WTC11 (cell line): ENCODE measurements at regions not wholly inside any gene's neighbourhood (a gene's known extent, or its start where the extent isn't known, plus 50 kb on each side); places are given as distances from the start of the nearest gene placed in this dataset.

Experiments
- CTCF ChIP-seq: fragments of 200-600 bp; IDR thresholded peaks from 2 replicates; pipeline ENCODE4 v1.8.0; 2022; ENCODE audit warnings: antibody characterized with exemption
- ELF4 ChIP-seq: sonication (generic); formaldehyde crosslinking; IDR thresholded peaks from 2 replicates; pipeline ENCODE4 v1.8.1; 2022; ENCODE audit warnings: low read depth, mild to moderate bottlenecking, moderate library complexity, missing genetic modification reagents
- GRHL2 ChIP-seq: fragments of 250-450 bp; sonication (Bioruptor Pico); IDR thresholded peaks from 2 replicates; pipeline ENCODE4 v1.8.0; 2022; ENCODE audit warnings: mild to moderate bottlenecking, moderate library complexity; ENCODE audit not compliant: insufficient replicate concordance, severe bottlenecking
- IRF1 ChIP-seq: sonication (generic); formaldehyde crosslinking; IDR thresholded peaks from 2 replicates; pipeline ENCODE4 v1.8.0; 2023; ENCODE audit warnings: missing genetic modification reagents
- NR1H2 ChIP-seq: sonication (generic); formaldehyde crosslinking; IDR thresholded peaks from 2 replicates; pipeline ENCODE4 v1.9.0; 2021; ENCODE audit warnings: mild to moderate bottlenecking, moderate library complexity, missing genetic modification reagents
- SP1 ChIP-seq: sonication (generic); formaldehyde crosslinking; conservative IDR thresholded peaks from 2 replicates; pipeline ENCODE4 v1.8.1; 2022; ENCODE audit warnings: missing genetic modification reagents
- USF1 ChIP-seq: sonication (generic); formaldehyde crosslinking; IDR thresholded peaks from 2 replicates; pipeline ENCODE4 v1.8.0; 2022; ENCODE audit warnings: mild to moderate bottlenecking, missing genetic modification reagents

GRCh38 chr16:86371083-86371803 lies 139.1 kb upstream of the FOXF1 start:
- TF ChIP-seq CTCF: no peak
- no peak for TF ChIP-seq GRHL2
- no peak for TF ChIP-seq USF1
- no peak for TF ChIP-seq IRF1 (CRISPR knock-in tag)
- no peak for TF ChIP-seq ELF4 (CRISPR knock-in tag)
- TF ChIP-seq NR1H2 (CRISPR knock-in tag): no peak
- no peak for TF ChIP-seq SP1 (CRISPR knock-in tag)
